ENCODE measurements at regions not wholly inside any gene's neighbourhood (a gene's known extent, or its start where the extent isn't known, plus 50 kb on each side); places are given as distances from the start of the nearest gene placed in this dataset.
"Not testable (repeated sequence)": the region's sequence is repeated elsewhere in the genome, so short reads cannot be mapped to it uniquely, and the experiment has no call there.

DNA sequence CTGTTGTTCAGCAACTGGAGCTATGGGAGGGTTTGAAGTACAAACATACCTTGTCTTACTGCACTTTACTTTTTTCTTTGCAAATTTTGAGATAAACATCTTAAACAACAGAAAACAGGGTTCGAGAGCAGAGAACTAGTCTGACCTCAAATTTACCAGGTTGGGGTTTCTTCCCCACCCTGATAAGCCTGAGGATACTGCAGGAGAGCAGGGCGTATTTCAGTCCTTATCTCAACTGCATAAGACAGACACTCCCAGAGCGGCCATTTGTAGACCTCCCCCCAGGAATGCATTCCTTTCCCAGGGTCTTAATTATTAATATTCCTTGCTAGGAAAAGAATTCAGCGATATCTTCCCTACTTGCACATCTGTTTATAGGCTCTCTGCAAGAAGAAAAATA lies 242.1 kb upstream of the DDHD1 start:
- DNase-seq (ENCODE audit: low spot score), result not testable (repeated sequence)

DNA sequence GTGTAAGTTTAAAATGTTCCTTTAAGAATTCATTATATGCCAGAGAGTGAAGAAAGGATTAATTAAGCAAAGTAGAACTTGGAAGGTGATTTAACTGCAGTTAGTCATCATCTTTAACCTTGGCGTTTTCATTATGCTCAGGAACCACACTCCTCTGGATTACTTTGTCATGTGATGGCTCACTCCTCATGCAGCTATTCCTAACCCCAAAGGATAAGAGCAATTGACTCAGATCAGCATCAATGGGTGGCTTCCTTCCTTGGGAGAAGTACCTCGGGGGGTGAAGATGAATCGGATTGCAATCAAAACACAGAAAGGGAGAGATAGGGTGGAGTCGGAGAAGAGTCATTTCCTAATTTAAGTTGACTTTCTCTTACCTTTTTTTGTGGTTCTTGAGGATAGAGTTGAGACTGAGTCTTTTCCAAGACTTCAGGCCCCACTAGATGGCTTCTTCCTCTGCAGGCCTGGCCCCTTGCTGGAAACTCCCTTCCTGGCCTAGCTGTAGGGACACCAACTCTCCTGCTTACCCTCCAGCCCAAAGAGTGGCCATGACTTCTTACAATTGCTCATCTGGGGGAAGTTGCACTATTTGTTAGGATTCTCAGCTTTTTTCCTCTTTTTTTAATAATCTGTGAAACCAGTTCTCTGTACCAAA lies 238.6 kb upstream of the DDHD1 start:
- DNase-seq (ENCODE audit: low spot score), result no peak

DNA sequence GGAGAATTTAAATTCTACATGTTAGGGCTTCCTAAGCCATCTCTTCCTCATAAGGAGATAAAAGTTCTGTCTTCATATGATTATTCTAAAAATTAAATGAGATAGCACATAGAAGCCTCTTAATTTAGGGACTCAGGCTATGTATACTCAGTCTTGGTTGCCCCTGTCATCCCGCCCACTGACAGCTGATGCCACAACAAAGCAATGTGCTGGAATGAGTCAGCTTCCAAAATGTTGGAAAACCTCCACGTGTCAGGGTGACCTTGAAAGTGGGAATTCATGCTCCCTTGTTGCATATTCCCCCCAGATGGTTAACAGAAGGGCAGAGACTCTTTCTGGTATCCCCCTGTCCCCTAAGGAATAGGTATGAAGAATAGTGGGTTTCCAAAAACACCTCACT lies 238.0 kb upstream of the DDHD1 start:
- DNase-seq (ENCODE audit: low spot score), result no peak

DNA sequence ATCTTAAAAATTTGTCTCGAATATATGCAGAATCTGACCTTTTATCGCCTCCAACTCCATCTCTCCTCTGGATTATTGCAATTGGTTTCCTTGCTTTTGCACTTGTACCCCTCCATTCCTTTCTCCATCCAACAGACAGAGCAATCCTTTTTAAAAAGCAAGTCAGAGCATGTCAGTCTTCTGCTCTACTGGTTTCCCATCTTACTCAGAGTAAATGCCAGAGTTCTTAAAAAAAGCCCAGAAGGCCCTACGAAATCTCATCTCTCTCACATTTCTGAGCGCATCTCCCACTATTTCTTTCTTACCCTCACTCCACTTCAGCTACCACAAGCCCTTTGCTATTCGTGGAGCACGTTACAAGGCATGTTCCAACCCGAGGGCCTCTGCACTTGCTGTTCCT lies 236.9 kb upstream of the DDHD1 start:
- no peak for DNase-seq (ENCODE audit: low spot score)

- DNase-seq (ENCODE audit: low spot score), result no peak
These were observed 236.1 kb upstream of the DDHD1 start for GRCh38 chr14:53389202-53389601.

- no peak for DNase-seq (ENCODE audit: low spot score)
These were observed 233.2 kb upstream of the DDHD1 start for GRCh38 chr14:53386362-53386761.

DNA sequence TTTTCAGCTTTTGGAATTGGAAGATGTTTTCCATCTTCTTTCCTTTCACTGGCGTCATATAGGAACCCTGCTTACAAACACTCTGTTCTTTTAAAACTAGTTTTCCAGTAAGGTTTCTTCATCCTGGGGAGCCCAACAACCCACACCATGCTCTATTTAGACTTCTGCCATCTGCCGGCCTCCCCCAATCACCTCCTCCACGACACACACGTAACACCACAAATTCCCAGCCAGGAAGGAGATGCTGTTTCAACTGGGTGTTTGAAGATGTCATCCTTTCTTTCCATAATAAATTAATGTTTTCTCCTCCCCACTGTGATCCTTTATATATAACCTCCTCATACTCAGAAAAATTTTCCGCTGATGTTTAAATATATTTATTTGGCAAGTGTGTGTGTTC lies 231.4 kb upstream of the DDHD1 start:
- DNase-seq (ENCODE audit: low spot score), result no peak

DNA sequence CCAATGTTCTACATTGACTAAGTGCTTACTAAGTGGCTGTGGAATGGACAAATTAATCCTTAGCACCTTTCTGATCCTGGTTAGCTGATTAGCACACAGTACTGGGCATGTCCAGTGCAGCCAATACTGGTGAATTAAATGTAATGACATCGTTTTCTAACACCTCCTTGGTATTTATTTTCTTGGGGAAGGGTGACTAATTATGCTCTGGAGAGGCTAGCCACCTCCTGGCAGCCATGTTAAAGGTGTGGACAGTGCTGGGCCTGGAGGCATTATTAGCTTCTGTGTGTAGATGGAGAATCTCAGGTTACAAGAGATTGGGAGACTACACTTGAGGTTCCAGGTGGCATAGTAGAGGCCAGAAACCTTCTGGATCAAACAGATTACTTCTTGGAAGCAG lies 230.9 kb upstream of the DDHD1 start:
- no peak for DNase-seq (ENCODE audit: low spot score)

GRCh38 chr14:53381895-53382294 lies 228.8 kb upstream of the DDHD1 start:
- no peak for DNase-seq (ENCODE audit: low spot score)

GRCh38 chr14:53380867-53381225 lies 227.7 kb upstream of the DDHD1 start:
- DNase-seq (ENCODE audit: low spot score), result no peak

DNA sequence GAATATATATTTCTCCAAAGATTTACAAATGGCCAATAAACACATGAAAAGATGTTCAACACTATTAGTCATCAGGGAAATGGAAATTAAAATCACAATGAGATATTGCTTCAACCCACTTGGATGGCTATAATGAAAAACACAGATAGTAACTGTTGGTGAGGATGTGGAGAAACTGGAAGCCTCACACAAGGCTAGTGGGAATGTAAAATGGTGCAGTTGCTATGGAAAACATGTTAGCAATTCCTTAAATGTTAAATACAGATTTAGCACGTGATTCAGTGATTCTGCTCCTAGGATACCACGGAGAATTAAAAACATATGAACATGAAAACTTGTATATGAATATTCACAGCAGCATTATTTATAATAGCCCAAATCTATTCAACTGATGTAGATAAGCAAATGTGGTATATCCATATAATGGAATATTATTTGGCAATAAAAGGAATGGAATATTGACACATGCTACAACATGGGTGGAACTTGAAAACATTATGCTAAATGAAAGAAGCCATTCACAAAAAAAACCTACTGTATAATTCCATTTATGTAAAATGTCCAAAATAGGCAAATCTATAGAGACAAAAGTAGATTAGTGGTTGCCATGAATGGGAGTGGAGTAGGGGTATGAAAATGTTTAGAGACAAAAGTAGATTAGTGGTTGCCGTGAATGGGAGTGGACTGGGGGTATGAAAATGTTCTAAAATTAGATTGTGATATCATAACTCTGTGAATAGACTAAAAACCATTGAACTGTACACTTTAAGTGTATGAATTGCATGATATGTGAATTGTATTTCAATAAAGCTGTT lies 227.1 kb upstream of the DDHD1 start:
- no peak for DNase-seq (ENCODE audit: low spot score)

GRCh38 chr14:53378142-53378541 lies 225.0 kb upstream of the DDHD1 start:
- DNase-seq (ENCODE audit: low spot score), result no peak

DNA sequence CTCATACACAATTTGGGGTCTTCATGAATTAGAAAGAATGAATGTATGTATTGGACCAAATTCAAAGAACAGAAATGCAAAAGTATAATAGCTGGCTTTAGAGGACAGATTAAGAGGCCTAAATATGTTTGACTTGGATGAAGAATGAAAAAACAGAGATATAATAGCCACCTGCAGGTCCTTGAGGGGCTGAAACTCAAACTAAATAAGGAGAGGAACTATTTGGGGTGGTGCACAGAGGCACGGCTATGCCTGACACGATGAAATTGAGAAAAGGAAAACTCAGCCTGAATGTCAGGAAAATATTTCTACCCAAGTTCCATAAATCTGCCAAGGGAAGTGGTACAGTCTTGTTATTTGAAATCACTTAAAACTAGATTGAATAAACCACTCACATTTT lies 222.9 kb upstream of the DDHD1 start:
- no peak for DNase-seq (ENCODE audit: low spot score)

DNA sequence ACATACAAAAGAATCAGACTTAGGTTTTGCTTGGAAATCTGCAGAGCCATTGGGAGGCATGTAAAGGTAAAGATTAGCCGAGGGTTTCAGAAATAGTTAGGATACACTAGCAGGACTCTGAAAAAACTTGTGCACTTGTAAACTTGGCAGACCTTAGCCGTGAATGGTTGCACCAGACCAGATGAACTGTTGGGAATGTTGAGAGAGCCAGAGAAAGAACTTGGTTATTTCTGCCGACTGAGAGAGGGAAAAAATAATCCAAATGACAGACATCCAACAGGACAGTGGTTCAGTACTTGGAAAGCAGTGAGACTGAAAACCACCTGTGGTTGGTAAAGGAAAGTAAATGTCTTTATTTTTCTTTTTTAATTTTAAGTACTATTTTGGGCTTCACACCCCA lies 222.5 kb upstream of the DDHD1 start:
- DNase-seq (ENCODE audit: low spot score), result no peak

DNA sequence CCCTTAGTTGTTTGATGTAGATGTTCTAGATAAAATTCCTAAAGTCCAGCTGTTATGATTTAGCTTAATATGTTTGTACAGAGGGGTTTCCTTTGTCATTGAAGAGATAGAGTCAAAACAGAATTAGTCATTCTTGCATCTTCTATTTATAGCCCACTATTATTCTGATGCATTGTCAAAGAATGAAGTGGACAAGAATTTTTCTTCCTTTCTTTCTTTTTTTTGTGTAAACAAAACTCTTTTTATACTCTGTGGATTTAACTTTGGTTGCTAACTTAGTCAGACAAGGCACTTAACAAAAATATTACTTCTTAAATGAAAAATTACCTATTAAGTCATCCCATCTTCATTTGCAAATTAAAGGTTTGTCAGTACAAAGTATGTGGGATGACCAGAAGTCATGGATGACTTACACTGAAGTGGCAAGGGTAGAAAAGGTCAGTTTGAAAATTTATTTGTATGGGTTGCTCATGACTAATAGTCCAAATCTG lies 215.6 kb upstream of the DDHD1 start:
- DNase-seq (ENCODE audit: low spot score), result no peak

DNA sequence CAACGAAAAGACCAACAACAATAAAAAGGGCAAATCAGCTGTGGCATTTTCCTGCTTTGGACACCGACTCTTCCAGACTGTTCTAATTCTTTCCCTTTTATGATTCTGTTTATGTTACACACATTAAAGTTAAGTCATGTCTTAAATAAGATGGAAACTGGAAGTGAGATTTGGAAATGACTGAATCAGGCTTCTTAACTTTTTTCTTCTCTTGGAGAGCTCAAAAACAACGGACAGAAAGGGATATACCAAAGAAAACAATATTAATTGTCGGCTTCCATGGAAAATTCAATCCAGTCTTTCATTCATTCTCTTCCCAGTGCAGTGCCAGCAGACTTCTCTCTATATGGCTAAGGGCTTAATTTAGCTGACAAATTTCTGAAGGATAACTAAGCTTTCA lies 214.9 kb upstream of the DDHD1 start:
- no peak for DNase-seq (ENCODE audit: low spot score)

- DNase-seq (ENCODE audit: low spot score), result no peak
These were observed 214.5 kb upstream of the DDHD1 start for GRCh38 chr14:53367644-53368026.

GRCh38 chr14:53365486-53366130 lies 212.5 kb upstream of the DDHD1 start:
- DNase-seq (ENCODE audit: low spot score), result no peak

GRCh38 chr14:53362916-53363315 lies 209.8 kb upstream of the DDHD1 start:
- not testable (repeated sequence) for DNase-seq (ENCODE audit: low spot score)

DNA sequence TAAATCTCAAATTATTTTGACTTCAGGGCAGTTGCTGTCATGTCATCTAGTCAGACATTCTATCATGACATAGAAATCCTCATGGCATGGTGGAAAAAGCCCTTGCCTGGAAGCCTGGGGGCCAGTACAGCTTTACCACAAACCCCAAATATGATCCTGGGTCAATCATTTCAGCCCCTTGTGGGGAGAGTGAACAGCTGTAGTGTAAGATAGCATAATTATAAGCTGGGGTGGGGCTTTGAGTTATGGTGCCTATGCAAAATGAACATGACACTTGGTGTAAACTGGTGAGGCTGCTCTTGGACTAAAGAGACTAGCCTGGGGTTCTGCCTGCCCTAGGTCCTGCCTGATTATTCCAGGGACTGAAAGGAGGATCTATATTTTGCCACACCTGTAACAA lies 207.7 kb upstream of the DDHD1 start:
- DNase-seq (ENCODE audit: low spot score), result no peak

- DNase-seq (ENCODE audit: low spot score), result no peak
These were observed 205.0 kb upstream of the DDHD1 start for GRCh38 chr14:53358166-53358565.

- no peak for DNase-seq (ENCODE audit: low spot score)
These were observed 203.4 kb upstream of the DDHD1 start for GRCh38 chr14:53356361-53357150.

All from cerebellar cortex (tissue), 1 donor.